NCI-H1092 (cell line): ENCODE measurements at regions not wholly inside any gene's neighbourhood (a gene's known extent, or its start where the extent isn't known, plus 50 kb on each side); places are given as distances from the start of the nearest gene placed in this dataset.
A peak's percentile ranks its signal among the peaks of the same experiment; 100 is the strongest.
"Not testable (repeated sequence)": the region's sequence is repeated elsewhere in the genome, so short reads cannot be mapped to it uniquely, and the experiment has no call there.

ENCODE experiments used
- DNase-seq: peaks from one replicate; lab custom pipeline; 2025; lab: John Stamatoyannopoulos, UW

- DNase-seq, result no peak
These were observed 348.9 kb downstream of the FLRT2 start for GRCh38 chr14:85878874-85879273.

- peak; percentile 97 for DNase-seq
These were observed 343.1 kb downstream of the FLRT2 start for GRCh38 chr14:85873006-85873405.

- no peak for DNase-seq
These were observed 337.5 kb downstream of the FLRT2 start for GRCh38 chr14:85867450-85867849.

GRCh38 chr14:85865701-85866100 is 335.8 kb downstream of the FLRT2 start:
- no peak for DNase-seq

GRCh38 chr14:85858634-85859033 is 328.7 kb downstream of the FLRT2 start:
- no peak for DNase-seq

- DNase-seq, result no peak
These were observed 326.5 kb downstream of the FLRT2 start for GRCh38 chr14:85856430-85856829.

- no peak for DNase-seq
These were observed 324.1 kb downstream of the FLRT2 start for GRCh38 chr14:85853996-85854526.

- no peak for DNase-seq
These were observed 323.0 kb downstream of the FLRT2 start for GRCh38 chr14:85852906-85853305.

- not testable (repeated sequence) for DNase-seq
These were observed 322.2 kb downstream of the FLRT2 start for GRCh38 chr14:85852123-85852522.

- not testable (repeated sequence) for DNase-seq
These were observed 300.6 kb downstream of the FLRT2 start for GRCh38 chr14:85830549-85830948.

GRCh38 chr14:85829601-85830000 is 299.7 kb downstream of the FLRT2 start:
- not testable (repeated sequence) for DNase-seq

GRCh38 chr14:85824526-85824925 is 294.6 kb downstream of the FLRT2 start:
- DNase-seq, result peak; percentile 59

- no peak for DNase-seq
These were observed 292.3 kb downstream of the FLRT2 start for GRCh38 chr14:85822236-85822635.

GRCh38 chr14:85817430-85817829 is 287.5 kb downstream of the FLRT2 start:
- no peak for DNase-seq

- DNase-seq, result no peak
These were observed 283.1 kb downstream of the FLRT2 start for GRCh38 chr14:85813040-85813439.

- DNase-seq, result no peak
These were observed 281.4 kb downstream of the FLRT2 start for GRCh38 chr14:85811340-85811739.

GRCh38 chr14:85799668-85800067 is 269.7 kb downstream of the FLRT2 start:
- DNase-seq, result no peak

- DNase-seq, result no peak
These were observed 268.9 kb downstream of the FLRT2 start for GRCh38 chr14:85798856-85799255.

GRCh38 chr14:85793533-85793932 is 263.6 kb downstream of the FLRT2 start:
- DNase-seq, result no peak

GRCh38 chr14:85789506-85789905 is 259.6 kb downstream of the FLRT2 start:
- no peak for DNase-seq

GRCh38 chr14:85788470-85789233 is 258.7 kb downstream of the FLRT2 start:
- no peak for DNase-seq

GRCh38 chr14:85766295-85766694 is 236.4 kb downstream of the FLRT2 start:
- DNase-seq, result no peak

- no peak for DNase-seq
These were observed 234.9 kb downstream of the FLRT2 start for GRCh38 chr14:85764822-85765221.

- DNase-seq, result no peak
These were observed 232.6 kb downstream of the FLRT2 start for GRCh38 chr14:85762526-85762925.
